Right lobe of liver (tissue), 6 donors: ENCODE measurements at regions not wholly inside any gene's neighbourhood (a gene's known extent, or its start where the extent isn't known, plus 50 kb on each side); places are given as distances from the start of the nearest gene placed in this dataset.
A peak's percentile ranks its signal among the peaks of the same experiment; 100 is the strongest.

Experiments
- ATAC-seq, 4 donors: fragments of 200-7000 bp; cut with Tn5 transposase; one replicate each; pipeline ENCODE4 v1.9.1; 2020; ENCODE audit warnings: mild to moderate bottlenecking in 4 of 4, moderate library complexity in 4 of 4
- DNase-seq, 3 donors: peaks; one replicate each; pipeline ENCODE4 v3.0.0-alpha.2; 2020
- H3K27ac ChIP-seq, 3 donors: fragments of 200-600 bp; one replicate each; pipeline ENCODE4 v1.8.0; 2022
- H3K27me3 ChIP-seq, 2 donors: fragments of 200-600 bp; one replicate each; pipeline ENCODE4 v1.8.0; 2022
- H3K36me3 ChIP-seq, 4 donors: fragments of 200-600 bp; sonication (generic) in 1 of 4; one replicate each; pipeline versions ENCODE4 v1.5.1 to v1.8.0; 2017 to 2022; ENCODE audit warnings: control low read depth in 1 of 4
- H3K4me1 ChIP-seq, 4 donors: fragments of 200-600 bp; sonication (generic) in 1 of 4; one replicate each; pipeline versions ENCODE4 v1.5.1 to v1.8.0; 2017 to 2022; ENCODE audit warnings: control low read depth in 1 of 4
- H3K4me3 ChIP-seq, 3 donors: fragments of 200-600 bp; one replicate each; pipeline ENCODE4 v1.8.0; 2022
- H3K9me3 ChIP-seq, 4 donors: fragments of 200-600 bp; sonication (generic) in 1 of 4; one replicate each; pipeline versions ENCODE4 v1.5.1 to v1.8.0; 2017 to 2022; ENCODE audit warnings: control low read depth in 1 of 4
- CTCF ChIP-seq, 4 donors: fragments of 200-600 bp in 3 of 4; fragments of 450-650 bp in 1 of 4; IDR thresholded peaks; one replicate each; pipeline versions ENCODE4 v1.5.1 to v1.8.0; 2016 to 2022; ENCODE audit warnings: antibody characterized with exemption in 4 of 4, mild to moderate bottlenecking in 2 of 4
- POLR2A ChIP-seq: fragments of 450-650 bp; IDR thresholded peaks from one replicate; pipeline ENCODE4 v1.6.1; 2017; ENCODE audit warnings: antibody characterized with exemption, mild to moderate bottlenecking
- WGBS: methylation state at CpG from one replicate; pipeline ENCODE4 v1.1.6; 2018; ENCODE audit warnings: low coverage, low lambda C conversion rate; ENCODE audit not compliant: insufficient coverage; ENCODE audit errors: missing lambda C conversion rate; 5-methylcytosine and 5-hydroxymethylcytosine counted together
- intact Hi-C, 2 donors: fragments of 100-400 bp; cut with DNase I; formaldehyde crosslinking; loops; one replicate each; pipeline versions ENCODE4 v1.11.2 to v1.14.1; 2022
- donor health status: DM: no; HTN: yes; CAD: no.
- donor health status: DM: no; HTN: no; CAD: no.
- donor health status: DM: no; HTN: no; CAD: no.
- donor health status: DM: no; HTN: yes; CAD: no.
- donor health status: DM: no; HTN: yes; CAD: no.

- 29% methylated on average over 1 of the region's 2 CpGs for WGBS
- Histone ChIP-seq H3K4me3 (no peak overlapping the region), H3K27me3 (no peaks in the 10 kb centered on the region), H3K36me3 (no peaks in the 10 kb centered on the region), H3K4me1 (no peaks in the 10 kb centered on the region), H3K9me3 (no peaks in the 10 kb centered on the region), H3K27ac (no peak overlapping the region)
- TF ChIP-seq CTCF (IDR thresholded peaks at IDR 0.05) (no peak), POLR2A (no peak)
- intact Hi-C loops: no loop called here
- DNase-seq: no peak
- ATAC-seq: no peak
Measured at GRCh38 chr18:43650426-43650825, 373.1 kb upstream of the SYT4 start.

- no peak overlapping the region for H3K27ac ChIP-seq
- intact Hi-C loops: no loop called here
- H3K4me3 ChIP-seq: no peak overlapping the region
- ATAC-seq (no peak), DNase-seq (no peak)
- TF ChIP-seq CTCF (IDR thresholded peaks at IDR 0.05) (no peak), POLR2A (no peak)
- H3K9me3 ChIP-seq: no peaks in the 10 kb centered on the region
- no peaks in the 10 kb centered on the region for H3K36me3 ChIP-seq
- H3K4me1 ChIP-seq: no peaks in the 10 kb centered on the region
- 26% methylated on average over 2 of the region's 2 CpGs for WGBS
- no peaks in the 10 kb centered on the region for H3K27me3 ChIP-seq
Measured at GRCh38 chr18:43651057-43651456, 373.8 kb upstream of the SYT4 start.

GRCh38 chr18:43656547-43656946, 379.3 kb upstream of the SYT4 start:
- Histone ChIP-seq H3K4me1 (no peaks in the 10 kb centered on the region), H3K27ac (no peak overlapping the region), H3K27me3 (no peaks in the 10 kb centered on the region), H3K9me3 (no peaks in the 10 kb centered on the region), H3K36me3 (no peaks in the 10 kb centered on the region), H3K4me3 (no peak overlapping the region)
- ATAC-seq (no peak), DNase-seq (no peak)
- TF ChIP-seq POLR2A: no peak
- TF ChIP-seq CTCF (IDR thresholded peaks at IDR 0.05): no peak
- intact Hi-C loops: no loop called here
- WGBS: 45% methylated on average over 2 of the region's 2 CpGs

GRCh38 chr18:43661570-43661969, 384.3 kb upstream of the SYT4 start:
- DNase-seq (no peak), ATAC-seq (peak; percentile 40 to 68 (median 62))
- H3K27me3 ChIP-seq: no peaks in the 10 kb centered on the region
- no peak overlapping the region for H3K27ac ChIP-seq
- WGBS: 31% methylated on average over 2 of the region's 2 CpGs
- TF ChIP-seq CTCF (IDR thresholded peaks at IDR 0.05) (peak; percentile 7 to 52 (median 34)), POLR2A (no peak)
- H3K9me3 ChIP-seq: no peaks in the 10 kb centered on the region
- intact Hi-C loops: no loop called here
- H3K4me1 ChIP-seq: no peaks in the 10 kb centered on the region
- H3K4me3 ChIP-seq: no peak overlapping the region
- no peaks in the 10 kb centered on the region for H3K36me3 ChIP-seq

- WGBS: 62% methylated on average over 4 of the region's 4 CpGs
Measured at GRCh38 chr18:43662657-43663056, 385.4 kb upstream of the SYT4 start.

More at GRCh38 chr18:43662657-43663056, 385.4 kb upstream of the SYT4 start:
- no peak for DNase-seq
- Histone ChIP-seq H3K4me1 (no peaks in the 10 kb centered on the region), H3K27ac (no peak overlapping the region), H3K36me3 (no peaks in the 10 kb centered on the region), H3K4me3 (no peak overlapping the region), H3K27me3 (no peaks in the 10 kb centered on the region), H3K9me3 (no peaks in the 10 kb centered on the region)
- ATAC-seq: no peak
- TF ChIP-seq POLR2A: no peak
- TF ChIP-seq CTCF (IDR thresholded peaks at IDR 0.05): no peak
- intact Hi-C loops: no loop called here
